H9 (cell line): ENCODE measurements at regions not wholly inside any gene's neighbourhood (a gene's known extent, or its start where the extent isn't known, plus 50 kb on each side); places are given as distances from the start of the nearest gene placed in this dataset.
A peak's percentile ranks its signal among the peaks of the same experiment; 100 is the strongest.

Experiments
- DNase-seq: peaks from one replicate; pipeline ENCODE4 v3.0.0-alpha.2; 2017
- H2AFZ ChIP-seq: one replicate; pipeline ENCODE4 v1.6.1; 2013; ENCODE audit warnings: mild to moderate bottlenecking, low read length, control low read depth, moderate library complexity
- H2AK5ac ChIP-seq: 2 replicates; pipeline ENCODE4 v1.6.1; 2013; ENCODE audit warnings: low read length, control low read depth, mixed read lengths; ENCODE audit not compliant: insufficient read length
- H2BK120ac ChIP-seq: one replicate; pipeline ENCODE4 v1.6.1; 2013; ENCODE audit warnings: low read depth, mild to moderate bottlenecking, low read length, control low read depth, inconsistent platforms; ENCODE audit not compliant: poor library complexity, severe bottlenecking
- H2BK12ac ChIP-seq: 2 replicates; pipeline ENCODE4 v1.6.1; 2013; ENCODE audit warnings: low read length, control low read depth, mixed read lengths, low read depth; ENCODE audit not compliant: insufficient read length
- H2BK15ac ChIP-seq: 2 replicates; pipeline ENCODE4 v1.6.1; 2013; ENCODE audit warnings: low read depth, low read length, control low read depth
- H2BK20ac ChIP-seq: one replicate; pipeline ENCODE4 v1.6.1; 2013; ENCODE audit warnings: low read depth, mild to moderate bottlenecking, low read length, control low read depth, inconsistent platforms; ENCODE audit not compliant: poor library complexity, severe bottlenecking
- H2BK5ac ChIP-seq: 2 replicates; pipeline ENCODE4 v1.6.1; 2013; ENCODE audit warnings: low read length, control low read depth, mixed read lengths; ENCODE audit not compliant: insufficient read length
- H3K14ac ChIP-seq: 2 replicates; pipeline ENCODE4 v1.6.1; 2013; ENCODE audit warnings: low read length, control low read depth; ENCODE audit not compliant: insufficient read depth
- H3K18ac ChIP-seq: 2 replicates; pipeline ENCODE4 v1.6.1; 2013; ENCODE audit warnings: low read depth, mild to moderate bottlenecking, mixed read lengths, low read length, control low read depth; ENCODE audit not compliant: insufficient read length
- H3K23ac ChIP-seq: 2 replicates; pipeline ENCODE4 v1.6.1; 2013; ENCODE audit warnings: low read length, control low read depth, mixed read lengths, low read depth; ENCODE audit not compliant: insufficient read length
- H3K23me2 ChIP-seq: 2 replicates; pipeline ENCODE4 v1.6.1; 2013; ENCODE audit warnings: low read depth, mild to moderate bottlenecking, mixed read lengths, low read length, control low read depth; ENCODE audit not compliant: insufficient read length, poor library complexity, severe bottlenecking
- H3K27ac ChIP-seq: 2 replicates; pipeline ENCODE4 v1.5.1; 2013; ENCODE audit warnings: low read length, control low read depth, mixed read lengths, low read depth; ENCODE audit not compliant: insufficient read length
- H3K27me3 ChIP-seq: 2 replicates; pipeline ENCODE4 v1.6.1; 2013; ENCODE audit warnings: low read length, control low read depth, inconsistent platforms; ENCODE audit not compliant: insufficient read depth
- H3K4ac ChIP-seq: 2 replicates; pipeline ENCODE4 v1.6.1; 2013; ENCODE audit warnings: low read depth, mild to moderate bottlenecking, control low read depth, inconsistent platforms, low read length, moderate library complexity
- H3K4me1 ChIP-seq: 2 replicates; pipeline ENCODE4 v1.6.1; 2013; ENCODE audit warnings: low read length, control low read depth, inconsistent platforms; ENCODE audit not compliant: insufficient read depth
- H3K4me2 ChIP-seq: 2 replicates; pipeline ENCODE4 v1.6.1; 2013; ENCODE audit warnings: low read length, control low read depth, mixed read lengths; ENCODE audit not compliant: insufficient read length, insufficient read depth
- H3K56ac ChIP-seq: 2 replicates; pipeline ENCODE4 v1.6.1; 2013; ENCODE audit warnings: low read depth, mild to moderate bottlenecking, mixed read lengths, low read length, control low read depth; ENCODE audit not compliant: insufficient read length
- H3K79me1 ChIP-seq: 2 replicates; pipeline ENCODE4 v1.6.1; 2013; ENCODE audit warnings: low read depth, mild to moderate bottlenecking, moderate library complexity, low read length, control low read depth, inconsistent platforms; ENCODE audit not compliant: insufficient read depth, poor library complexity, severe bottlenecking
- H3K79me2 ChIP-seq: 2 replicates; pipeline ENCODE4 v1.6.1; 2013; ENCODE audit warnings: low read length, control low read depth, inconsistent platforms; ENCODE audit not compliant: insufficient read depth
- H3K9ac ChIP-seq: 2 replicates; pipeline ENCODE4 v1.6.1; 2013; ENCODE audit warnings: low read length, control low read depth, mixed read lengths; ENCODE audit not compliant: insufficient read length; ENCODE audit errors: extremely low read depth
- H3K9me3 ChIP-seq: one replicate; pipeline ENCODE4 v1.6.1; 2013; ENCODE audit warnings: low read depth, low read length, inconsistent platforms; ENCODE audit not compliant: control insufficient read depth
- H3T11ph ChIP-seq: one replicate; pipeline ENCODE4 v1.6.1; 2013; ENCODE audit warnings: mild to moderate bottlenecking, low read length, control low read depth, inconsistent platforms
- H4K20me1 ChIP-seq: one replicate; pipeline ENCODE4 v1.6.1; 2013; ENCODE audit not compliant: control insufficient read depth, insufficient read length, insufficient read depth
- H4K5ac ChIP-seq: 2 replicates; pipeline ENCODE4 v1.6.1; 2013; ENCODE audit warnings: low read depth, mild to moderate bottlenecking, mixed read lengths, low read length, control low read depth; ENCODE audit not compliant: insufficient read length
- H4K8ac ChIP-seq: replicated peaks from 2 replicates; pipeline ENCODE4 v1.6.1; 2013; ENCODE audit warnings: low read length, control low read depth, mixed read lengths, low read depth; ENCODE audit not compliant: insufficient read length
- H4K91ac ChIP-seq: 2 replicates; pipeline ENCODE4 v1.6.1; 2013; ENCODE audit warnings: low read depth, mild to moderate bottlenecking, moderate library complexity, mixed read lengths, low read length, control low read depth; ENCODE audit not compliant: insufficient read length
- H3K27ac Mint-ChIP-seq, 3 experiments: 2 replicates in 2 of 3; 3 replicates in 1 of 3; pipeline ENCODE4 v1.8.0; 2020 to 2021; ENCODE audit warnings: mixed read lengths in 3 of 3, mild to moderate bottlenecking in 1 of 3, moderate library complexity in 1 of 3
- H3K27me3 Mint-ChIP-seq: 2 replicates; pipeline ENCODE4 v1.8.0; 2021; ENCODE audit warnings: low read depth, mild to moderate bottlenecking, moderate library complexity, mixed read lengths
- H3K36me3 Mint-ChIP-seq, 3 experiments: 2 replicates in 2 of 3; 3 replicates in 1 of 3; pipeline ENCODE4 v1.8.0; 2020 to 2021; ENCODE audit warnings: low read depth in 3 of 3, mixed read lengths in 3 of 3; ENCODE audit not compliant: insufficient read depth in 1 of 3
- H3K4me1 Mint-ChIP-seq, 2 experiments: 2 replicates each; pipeline ENCODE4 v1.8.0; 2020; ENCODE audit warnings: mixed read lengths in 2 of 2
- H3K4me3 Mint-ChIP-seq, 2 experiments: 2 replicates in 1 of 2; 3 replicates in 1 of 2; pipeline ENCODE4 v1.8.0; 2020 to 2021; ENCODE audit warnings: mild to moderate bottlenecking in 2 of 2, mixed read lengths in 2 of 2, moderate library complexity in 1 of 2
- H3K9me3 Mint-ChIP-seq, 2 experiments: 2 replicates in 1 of 2; 3 replicates in 1 of 2; pipeline ENCODE4 v1.8.0; 2020; ENCODE audit warnings: mild to moderate bottlenecking in 2 of 2, mixed read lengths in 2 of 2, moderate library complexity in 1 of 2
- CTCF ChIP-seq: fragments of 200-600 bp; sonication (generic); conservative IDR thresholded peaks from 3 replicates; pipeline ENCODE4 v1.8.0; 2021; ENCODE audit warnings: antibody characterized with exemption, mild to moderate bottlenecking
- WGBS: extraction: QIAGEN DNeasy Blood & Tissue Kit; methylation state at CpG from one replicate; pipeline ENCODE4 v1.1.7; 2013; ENCODE audit warnings: missing lambda C conversion rate, low lambda C conversion rate, mixed read lengths; ENCODE audit not compliant: insufficient read length; ENCODE audit errors: extremely low coverage; 5-methylcytosine and 5-hydroxymethylcytosine counted together

GRCh38 chr4:66266035-66266434 is 595.7 kb upstream of the EPHA5 start:
- no peaks in the 10 kb centered on the region for H3K9me3 ChIP-seq
- H3K56ac ChIP-seq = no peak overlapping the region
- H2BK15ac ChIP-seq = no peak overlapping the region
- H3K9ac ChIP-seq = no peak overlapping the region
- H2BK5ac ChIP-seq = no peak overlapping the region
- TF ChIP-seq CTCF = no peak
- no peak overlapping the region for H2BK12ac ChIP-seq
- no peak overlapping the region for H2AFZ ChIP-seq
- no peak overlapping the region for H3K4me3 Mint-ChIP-seq
- H3K27ac Mint-ChIP-seq = no peak overlapping the region
- H3T11ph ChIP-seq = no peak overlapping the region
- H3K4ac ChIP-seq = no peak overlapping the region
- H3K4me2 ChIP-seq = no peak overlapping the region
- no peak overlapping the region for H4K8ac ChIP-seq
- H3K9me3 Mint-ChIP-seq = peaks cover 6 to 7% of the 10 kb centered on the region in 2 experiments
- H3K27ac ChIP-seq = no peak overlapping the region
- no peak overlapping the region for H4K91ac ChIP-seq
- peak; percentile 45 for DNase-seq
- H3K79me1 ChIP-seq = no peaks in the 10 kb centered on the region
- H3K14ac ChIP-seq = no peak overlapping the region
- no peaks in the 10 kb centered on the region for H3K27me3 Mint-ChIP-seq
- no peaks in the 10 kb centered on the region for H4K20me1 ChIP-seq
- H2AK5ac ChIP-seq = no peak overlapping the region
- H3K79me2 ChIP-seq = no peaks in the 10 kb centered on the region
- H4K5ac ChIP-seq = no peak overlapping the region
- H3K36me3 Mint-ChIP-seq = peaks cover 3 to 9% (median 3%) of the 10 kb centered on the region in 3 experiments; a peak in 4 of 7 replicates
- H3K4me1 ChIP-seq = no peaks in the 10 kb centered on the region
- H2BK20ac ChIP-seq = no peak overlapping the region
- no peaks in the 10 kb centered on the region for H3K23me2 ChIP-seq
- no peak overlapping the region for H3K23ac ChIP-seq
- no CpG with 5 or more reads among the region's 5 CpGs for WGBS
- peaks cover 12 to 25% of the 10 kb centered on the region in 2 experiments for H3K4me1 Mint-ChIP-seq
- no peaks in the 10 kb centered on the region for H3K27me3 ChIP-seq
- H3K18ac ChIP-seq = no peak overlapping the region
- H2BK120ac ChIP-seq = no peak overlapping the region
